Activated T-helper 2 cell treated with anti-CD3 and anti-CD28 coated beads, Interferon-gamma antibody, Interleukin-2, Interleukin-4, amounts not matched to agents 10 μg/mL and 5 μg/mL and 100 μg/mL, durations not matched to agents 14 hours and 24 hours and 36 hours (primary cell): ENCODE measurements at regions not wholly inside any gene's neighbourhood (a gene's known extent, or its start where the extent isn't known, plus 50 kb on each side); places are given as distances from the start of the nearest gene placed in this dataset.

Source experiments
- DNase-seq: peaks from one replicate; pipeline ENCODE4 v3.0.0; 2021; ENCODE audit warnings: low spot score
- H3K27ac Mint-ChIP-seq: one replicate; pipeline ENCODE4 v1.8.0; 2021; ENCODE audit warnings: mixed read lengths
- H3K27me3 Mint-ChIP-seq: one replicate; pipeline ENCODE4 v1.8.0; 2021; ENCODE audit warnings: low read depth, mixed read lengths
- H3K36me3 Mint-ChIP-seq: one replicate; pipeline ENCODE4 v1.8.0; 2021; ENCODE audit warnings: low read depth, mixed read lengths
- H3K4me1 Mint-ChIP-seq: one replicate; pipeline ENCODE4 v1.8.0; 2021; ENCODE audit warnings: low read depth, mixed read lengths
- H3K4me3 Mint-ChIP-seq: one replicate; pipeline ENCODE4 v1.8.0; 2021; ENCODE audit warnings: low read depth, mild to moderate bottlenecking, moderate library complexity, mixed read lengths
- H3K9me3 Mint-ChIP-seq: one replicate; pipeline ENCODE4 v1.8.0; 2021; ENCODE audit warnings: mixed read lengths
- intact Hi-C: fragments of 100-400 bp; cut with micrococcal nuclease; formaldehyde crosslinking; loops from one replicate; pipeline ENCODE4 v1.15.1; 2023

GRCh38 chr14:43896044-43896443, 611.0 kb downstream of the FSCB start:
- Mint-ChIP-seq H3K4me1 (no peaks in the 10 kb centered on the region), H3K27me3 (no peaks in the 10 kb centered on the region), H3K36me3 (no peaks in the 10 kb centered on the region), H3K4me3 (no peak overlapping the region), H3K27ac (no peak overlapping the region), H3K9me3 (peaks cover 15% of the 10 kb centered on the region)
- no peak for DNase-seq
- intact Hi-C loops: no loop called here

GRCh38 chr14:43894534-43894933, 612.5 kb downstream of the FSCB start:
- no peak overlapping the region for H3K27ac Mint-ChIP-seq
- no peaks in the 10 kb centered on the region for H3K4me1 Mint-ChIP-seq
- H3K9me3 Mint-ChIP-seq: peaks cover 11% of the 10 kb centered on the region
- H3K27me3 Mint-ChIP-seq: no peaks in the 10 kb centered on the region
- H3K36me3 Mint-ChIP-seq: no peaks in the 10 kb centered on the region
- no peak for DNase-seq
- H3K4me3 Mint-ChIP-seq: no peak overlapping the region
- intact Hi-C loops: no loop called here

GRCh38 chr14:43887523-43887922, 619.6 kb downstream of the FSCB start:
- H3K27ac Mint-ChIP-seq: no peak overlapping the region
- intact Hi-C loops: no loop called here
- DNase-seq: no peak
- no peak overlapping the region for H3K4me3 Mint-ChIP-seq
- H3K4me1 Mint-ChIP-seq: no peaks in the 10 kb centered on the region
- H3K9me3 Mint-ChIP-seq: peaks cover 11% of the 10 kb centered on the region
- H3K36me3 Mint-ChIP-seq: no peaks in the 10 kb centered on the region
- no peaks in the 10 kb centered on the region for H3K27me3 Mint-ChIP-seq

- no peak for DNase-seq
- no peak overlapping the region for H3K27ac Mint-ChIP-seq
Measured at GRCh38 chr14:43877351-43877960, 629.6 kb downstream of the FSCB start.

GRCh38 chr14:43872752-43873655, 634.1 kb downstream of the FSCB start:
- Mint-ChIP-seq H3K9me3 (peaks cover 33% of the 10 kb centered on the region), H3K36me3 (no peaks in the 10 kb centered on the region), H3K4me1 (no peaks in the 10 kb centered on the region), H3K27me3 (no peaks in the 10 kb centered on the region), H3K27ac (no peak overlapping the region), H3K4me3 (no peak overlapping the region)
- no peak for DNase-seq
- intact Hi-C loops: no loop called here

More at GRCh38 chr14:43877351-43877960, 629.6 kb downstream of the FSCB start:
- H3K4me3 Mint-ChIP-seq: no peak overlapping the region
- H3K4me1 Mint-ChIP-seq: no peaks in the 10 kb centered on the region
- no peaks in the 10 kb centered on the region for H3K27me3 Mint-ChIP-seq
- no peaks in the 10 kb centered on the region for H3K36me3 Mint-ChIP-seq
- peaks cover 25% of the 10 kb centered on the region for H3K9me3 Mint-ChIP-seq
- intact Hi-C loops: no loop called here

DNA sequence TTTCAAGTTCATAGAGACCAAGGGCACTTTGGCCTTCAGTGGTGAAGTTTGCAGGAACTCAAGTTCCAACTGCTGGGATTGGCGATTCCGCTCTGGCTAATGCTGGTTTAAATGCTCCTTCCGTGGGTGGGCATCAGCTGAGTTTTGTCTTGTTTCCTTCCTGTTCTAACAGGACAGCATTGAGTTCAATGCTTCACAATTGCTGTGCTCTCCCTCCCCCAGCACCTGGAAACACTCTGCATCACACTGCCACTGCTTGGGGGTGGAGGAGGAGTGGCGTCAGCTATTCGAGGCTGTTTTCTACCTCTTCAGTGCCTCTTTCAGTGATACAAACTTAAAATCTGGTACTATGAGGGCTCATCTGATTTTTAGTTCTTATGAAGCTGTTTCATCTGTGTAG, 634.9 kb downstream of the FSCB start:
- Mint-ChIP-seq H3K4me1 (no peaks in the 10 kb centered on the region), H3K4me3 (no peak overlapping the region)

DNA sequence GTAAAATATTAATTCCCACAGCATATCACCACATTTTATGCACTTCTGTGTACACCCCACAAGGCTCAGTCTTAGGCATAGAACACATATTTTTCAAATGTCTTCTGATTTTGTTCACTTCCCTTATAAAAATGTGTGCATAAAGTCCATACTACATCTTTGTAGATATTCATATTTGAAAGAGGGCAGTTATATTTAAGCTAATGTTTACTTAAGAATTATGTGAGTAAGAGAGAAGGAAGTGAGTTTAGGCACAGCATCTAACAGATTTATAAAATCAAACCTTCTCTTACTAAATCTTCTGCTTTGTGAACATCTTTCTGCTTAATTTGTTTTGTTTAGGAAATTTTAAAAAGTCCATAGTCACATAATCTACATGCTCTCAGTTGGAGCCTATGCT, 648.1 kb downstream of the FSCB start:
- Mint-ChIP-seq H3K4me1 (no peaks in the 10 kb centered on the region), H3K27me3 (no peaks in the 10 kb centered on the region), H3K27ac (no peak overlapping the region), H3K4me3 (no peak overlapping the region), H3K36me3 (no peaks in the 10 kb centered on the region), H3K9me3 (peaks cover 41% of the 10 kb centered on the region)
- DNase-seq: no peak
- intact Hi-C loops: no loop called here

More for the DNA sequence above, 634.9 kb downstream of the FSCB start:
- intact Hi-C loops: no loop called here
- Mint-ChIP-seq H3K27ac (no peak overlapping the region), H3K36me3 (no peaks in the 10 kb centered on the region), H3K27me3 (no peaks in the 10 kb centered on the region), H3K9me3 (peaks cover 33% of the 10 kb centered on the region)
- DNase-seq: no peak

- H3K27ac Mint-ChIP-seq: no peak overlapping the region
Measured at GRCh38 chr14:43855556-43855955, 651.5 kb downstream of the FSCB start.

GRCh38 chr14:43853541-43853940, 653.5 kb downstream of the FSCB start:
- H3K27me3 Mint-ChIP-seq: no peaks in the 10 kb centered on the region
- intact Hi-C loops: no loop called here
- no peaks in the 10 kb centered on the region for H3K36me3 Mint-ChIP-seq
- H3K9me3 Mint-ChIP-seq: peaks cover 37% of the 10 kb centered on the region
- no peak overlapping the region for H3K4me3 Mint-ChIP-seq
- H3K4me1 Mint-ChIP-seq: no peaks in the 10 kb centered on the region
- DNase-seq: no peak
- H3K27ac Mint-ChIP-seq: no peak overlapping the region

More at GRCh38 chr14:43855556-43855955, 651.5 kb downstream of the FSCB start:
- intact Hi-C loops: no loop called here
- H3K4me1 Mint-ChIP-seq: no peaks in the 10 kb centered on the region
- DNase-seq: no peak
- no peaks in the 10 kb centered on the region for H3K27me3 Mint-ChIP-seq
- peaks cover 30% of the 10 kb centered on the region for H3K9me3 Mint-ChIP-seq
- H3K36me3 Mint-ChIP-seq: no peaks in the 10 kb centered on the region
- H3K4me3 Mint-ChIP-seq: no peak overlapping the region

GRCh38 chr14:43803076-43803689, 703.9 kb downstream of the FSCB start:
- intact Hi-C loops: no loop called here

DNA sequence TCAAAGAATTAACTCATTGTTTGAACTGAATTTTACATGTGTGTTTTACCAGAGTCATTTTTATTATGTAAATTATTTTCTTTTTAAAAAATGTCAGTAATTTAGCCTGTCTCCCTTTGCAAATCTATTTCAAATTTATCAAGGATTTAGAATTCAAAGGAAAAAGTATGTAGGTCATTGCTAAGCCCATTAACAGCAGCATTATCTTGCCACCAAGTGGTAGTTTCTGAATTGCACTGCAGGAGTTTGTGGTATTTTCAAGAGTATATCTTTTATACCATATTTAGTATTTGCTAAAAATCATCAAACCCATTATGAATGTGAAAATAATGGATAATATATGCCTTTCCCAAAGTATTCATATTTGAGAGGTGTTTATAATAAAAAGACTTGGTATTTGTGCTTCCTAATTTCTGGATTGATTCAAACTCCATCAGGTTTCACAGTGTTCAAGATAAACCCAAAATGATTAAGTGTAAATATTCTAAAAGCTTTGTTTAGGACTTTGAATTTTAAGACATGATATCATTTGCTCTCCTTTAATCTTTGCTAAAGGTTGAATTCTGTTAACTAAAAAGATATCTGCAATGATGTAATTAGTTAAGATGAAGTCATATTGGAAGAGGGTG, 711.4 kb downstream of the FSCB start:
- Mint-ChIP-seq H3K4me3 (no peak overlapping the region), H3K9me3 (peaks cover 7% of the 10 kb centered on the region), H3K27me3 (no peaks in the 10 kb centered on the region), H3K4me1 (no peaks in the 10 kb centered on the region), H3K27ac (no peak overlapping the region), H3K36me3 (no peaks in the 10 kb centered on the region)
- no peak for DNase-seq
- intact Hi-C loops: no loop called here

More at GRCh38 chr14:43803076-43803689, 703.9 kb downstream of the FSCB start:
- Mint-ChIP-seq H3K4me3 (no peak overlapping the region), H3K27ac (no peak overlapping the region), H3K9me3 (peaks cover 65% of the 10 kb centered on the region), H3K36me3 (no peaks in the 10 kb centered on the region), H3K4me1 (no peaks in the 10 kb centered on the region), H3K27me3 (no peaks in the 10 kb centered on the region)
- DNase-seq: no peak

DNA sequence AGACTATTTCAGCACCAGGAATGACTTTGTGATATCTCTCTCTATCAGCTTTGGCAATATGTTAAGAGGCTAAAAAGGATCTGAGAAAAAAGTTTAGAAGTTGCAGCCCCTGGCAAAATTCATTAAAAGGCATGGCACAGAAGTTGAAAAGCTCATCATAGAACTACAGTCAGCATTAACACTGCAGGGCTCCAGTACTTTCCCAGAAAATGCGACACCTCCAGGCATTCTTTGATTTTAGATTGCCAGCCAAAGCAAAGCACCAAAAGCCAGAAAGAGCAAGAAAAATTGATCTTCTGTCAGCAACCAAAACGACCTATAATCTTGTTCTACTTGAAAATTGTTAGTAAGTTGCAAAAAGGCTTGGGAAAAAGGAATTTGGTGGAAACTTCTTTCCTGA, 713.5 kb downstream of the FSCB start:
- no peak overlapping the region for H3K27ac Mint-ChIP-seq
- no peak for DNase-seq
- peaks cover 9% of the 10 kb centered on the region for H3K9me3 Mint-ChIP-seq
- intact Hi-C loops: no loop called here
- H3K4me1 Mint-ChIP-seq: no peaks in the 10 kb centered on the region
- H3K36me3 Mint-ChIP-seq: no peaks in the 10 kb centered on the region
- H3K27me3 Mint-ChIP-seq: no peaks in the 10 kb centered on the region
- no peak overlapping the region for H3K4me3 Mint-ChIP-seq
